ENCODE measurements at regions not wholly inside any gene's neighbourhood (a gene's known extent, or its start where the extent isn't known, plus 50 kb on each side); places are given as distances from the start of the nearest gene placed in this dataset.

DNA sequence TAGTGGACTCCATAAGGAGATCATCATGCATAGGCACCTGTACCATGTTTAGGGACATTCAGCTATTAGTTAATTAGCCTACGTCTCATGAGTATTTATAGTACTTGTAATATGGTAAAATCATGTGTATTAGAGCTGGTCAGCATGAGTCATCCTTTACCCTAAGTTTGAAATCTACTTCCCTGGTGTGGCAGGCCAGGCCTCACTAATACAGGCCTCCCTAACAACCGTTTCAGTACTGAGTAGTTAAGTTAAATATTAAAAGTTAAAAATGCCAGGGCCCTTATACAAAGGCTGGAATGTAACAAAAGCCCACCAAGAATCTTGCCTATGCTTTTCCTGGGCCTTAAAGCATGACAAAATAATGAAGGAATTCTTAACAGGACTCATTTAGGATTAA lies 356.3 kb upstream of the DPYD start:
- no peak for DNase-seq

GRCh38 chr1:98276514-98276913 lies 355.7 kb upstream of the DPYD start:
- no peak for DNase-seq

GRCh38 chr1:98268316-98268715 lies 347.5 kb upstream of the DPYD start:
- no peak for DNase-seq

- DNase-seq, result no peak
Measured at GRCh38 chr1:98267423-98267822, 346.6 kb upstream of the DPYD start.

DNA sequence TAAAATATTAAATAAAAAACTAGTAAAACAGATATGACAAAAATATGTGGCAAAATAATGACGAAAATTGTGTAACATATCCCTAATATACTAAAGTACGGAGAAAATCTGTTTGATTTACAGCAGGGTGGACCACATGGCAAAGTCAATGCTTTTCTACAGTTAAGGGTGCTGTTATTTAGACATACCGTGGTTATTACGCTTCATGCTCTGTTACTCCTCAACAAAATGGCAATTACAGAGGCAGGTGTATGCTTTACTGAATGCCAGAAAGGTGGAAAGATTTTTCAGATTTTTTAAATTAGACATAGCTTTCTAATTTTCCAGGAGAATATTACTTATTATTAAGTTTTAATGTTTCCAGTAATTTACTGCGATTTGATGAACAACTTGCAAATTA lies 343.9 kb upstream of the DPYD start:
- no peak for DNase-seq

- no peak for DNase-seq
Measured at GRCh38 chr1:98260839-98261238, 340.0 kb upstream of the DPYD start.

- no peak for DNase-seq
Measured at GRCh38 chr1:98260412-98260811, 339.6 kb upstream of the DPYD start.

DNA sequence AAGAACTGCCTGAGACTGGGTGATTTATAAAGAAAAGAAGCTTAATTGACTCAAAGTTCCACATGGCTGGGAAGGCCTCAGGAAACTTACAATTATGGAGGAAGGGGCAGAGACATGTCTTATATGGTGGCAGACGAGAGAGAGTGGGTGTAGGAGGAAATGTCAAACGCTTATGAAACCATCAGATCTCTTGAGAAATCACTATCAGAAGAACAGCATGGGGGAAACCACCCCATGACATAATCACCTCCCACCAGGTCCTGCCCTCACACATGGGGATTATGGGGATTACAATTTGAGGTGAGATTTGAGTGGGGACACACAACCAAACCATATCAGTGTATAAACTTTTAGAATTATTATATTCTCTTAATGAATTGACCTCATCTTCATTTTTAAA lies 335.9 kb upstream of the DPYD start:
- DNase-seq, result no peak

DNA sequence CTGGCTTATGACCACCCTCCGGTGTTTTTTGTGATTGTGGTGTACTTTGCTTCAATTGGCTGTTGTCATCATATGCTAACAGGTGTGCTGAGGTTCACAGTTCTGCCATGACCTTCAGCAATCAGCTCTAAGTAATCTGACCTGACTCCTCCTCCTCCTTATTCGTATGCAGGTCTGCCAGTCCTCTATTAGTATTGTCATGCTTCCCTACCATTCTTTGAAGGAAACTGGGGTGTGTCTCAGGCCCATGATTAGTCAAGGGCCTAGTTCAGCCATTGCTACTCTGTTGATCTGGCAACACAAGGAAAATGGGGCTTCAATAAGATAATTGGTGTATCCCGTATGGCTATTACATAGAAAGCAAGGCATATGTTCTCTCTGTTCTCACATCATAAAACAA lies 332.3 kb upstream of the DPYD start:
- DNase-seq, result no peak

DNA sequence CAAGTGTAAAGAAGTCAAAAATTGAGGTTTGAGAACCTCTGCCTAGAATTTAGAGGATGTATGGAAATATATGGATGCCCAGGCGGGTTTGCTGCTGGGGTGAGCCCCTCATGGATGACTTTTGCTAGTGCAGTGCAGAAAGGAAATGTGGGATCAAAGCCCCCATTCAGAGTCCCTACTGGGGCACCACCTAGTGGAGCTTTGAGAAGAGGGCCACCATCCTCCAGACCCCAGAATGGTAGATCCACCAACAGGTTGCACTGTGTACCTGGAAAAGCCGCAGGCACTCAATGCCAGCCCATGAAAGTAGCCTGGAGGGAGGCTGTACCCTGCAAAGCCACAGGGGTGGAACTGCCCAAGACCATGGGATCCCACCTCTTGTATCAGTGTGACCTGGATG lies 330.7 kb upstream of the DPYD start:
- DNase-seq, result no peak

- no peak for DNase-seq
Measured at GRCh38 chr1:98232678-98233077, 311.8 kb upstream of the DPYD start.

DNA sequence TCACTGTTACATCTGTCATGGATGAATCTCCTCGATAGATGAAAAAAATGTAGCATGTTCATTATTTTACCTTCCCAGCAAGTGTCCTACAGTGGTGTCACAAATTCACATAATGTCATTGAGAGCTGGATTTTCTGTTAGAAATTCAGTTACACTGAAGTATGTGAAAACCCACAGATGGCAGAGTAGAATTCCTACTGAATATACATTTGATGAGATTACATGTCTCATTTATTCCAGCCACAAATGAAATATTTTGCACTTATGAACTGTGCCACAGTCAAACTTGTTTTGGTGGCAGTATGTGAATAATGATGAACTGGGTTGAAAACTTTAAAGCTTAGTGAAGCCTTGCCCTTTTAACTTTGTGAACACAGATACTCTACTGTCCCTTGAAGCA lies 301.9 kb upstream of the DPYD start:
- no peak for DNase-seq

DNA sequence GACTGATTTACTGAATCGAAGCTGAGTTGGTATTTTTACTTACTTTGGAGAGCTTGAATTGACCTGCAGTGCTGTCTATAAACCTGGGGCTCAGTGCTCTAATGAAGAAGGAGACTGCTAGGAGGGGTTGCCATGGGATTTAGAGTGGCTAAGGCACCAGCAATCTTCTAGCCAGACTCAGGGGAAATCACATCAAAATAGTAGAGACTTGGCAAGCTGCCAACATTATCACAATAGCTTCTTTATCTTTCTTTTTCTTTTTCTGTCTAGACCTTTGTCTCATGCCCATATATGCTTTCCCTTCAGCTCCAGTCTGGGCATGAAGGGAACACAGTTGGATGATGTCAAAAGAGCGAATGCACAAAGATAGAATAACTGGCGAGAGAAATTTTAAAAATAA lies 301.1 kb upstream of the DPYD start:
- DNase-seq, result no peak

GRCh38 chr1:98217601-98218000 lies 296.8 kb upstream of the DPYD start:
- no peak for DNase-seq

DNA sequence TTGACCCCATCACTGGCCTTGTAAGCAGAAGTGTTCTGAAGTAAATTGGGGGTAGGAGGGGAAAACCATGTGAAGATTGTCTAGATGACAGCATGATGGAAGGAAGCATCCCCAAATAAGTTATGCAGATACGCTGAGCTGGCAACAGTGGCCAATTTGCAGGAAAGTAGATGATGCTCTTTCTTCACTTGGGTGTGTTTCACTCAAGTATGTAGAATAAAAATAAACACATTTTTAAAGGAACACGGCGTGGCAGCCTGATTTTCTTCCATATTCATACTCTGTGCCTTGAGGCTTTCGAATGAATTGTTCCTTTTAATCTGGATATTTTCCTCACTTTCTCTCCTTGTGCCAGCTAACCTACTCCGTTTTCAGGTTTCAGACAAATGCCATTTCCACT lies 295.5 kb upstream of the DPYD start:
- no peak for DNase-seq

DNA sequence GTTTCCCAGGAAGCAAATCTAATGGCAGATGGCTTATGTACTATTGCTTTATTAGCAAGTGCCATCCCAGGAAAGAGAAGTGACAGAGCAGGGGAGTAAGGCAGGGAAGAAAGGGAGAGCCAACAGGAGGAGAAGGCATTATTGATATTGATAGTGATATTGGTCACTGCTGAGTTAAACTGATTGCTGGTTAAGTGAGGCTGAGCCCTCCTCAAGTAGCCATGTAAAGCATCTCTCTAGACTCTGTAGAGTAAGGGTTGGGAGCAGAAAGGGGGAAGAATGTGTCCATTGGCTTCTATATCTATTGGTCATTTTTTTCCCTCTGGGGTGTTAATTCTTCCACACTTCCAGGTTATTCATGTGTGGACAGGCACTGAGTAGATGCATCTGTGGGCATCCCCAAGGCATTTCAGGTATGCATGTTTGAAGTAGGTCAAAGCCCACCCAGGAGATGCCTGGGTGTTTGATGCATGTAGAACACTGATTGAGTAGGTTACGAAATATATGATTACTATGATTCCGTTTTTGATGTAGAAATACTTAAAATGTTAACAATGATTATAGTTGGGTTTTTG lies 290.5 kb upstream of the DPYD start:
- DNase-seq, result no peak

DNA sequence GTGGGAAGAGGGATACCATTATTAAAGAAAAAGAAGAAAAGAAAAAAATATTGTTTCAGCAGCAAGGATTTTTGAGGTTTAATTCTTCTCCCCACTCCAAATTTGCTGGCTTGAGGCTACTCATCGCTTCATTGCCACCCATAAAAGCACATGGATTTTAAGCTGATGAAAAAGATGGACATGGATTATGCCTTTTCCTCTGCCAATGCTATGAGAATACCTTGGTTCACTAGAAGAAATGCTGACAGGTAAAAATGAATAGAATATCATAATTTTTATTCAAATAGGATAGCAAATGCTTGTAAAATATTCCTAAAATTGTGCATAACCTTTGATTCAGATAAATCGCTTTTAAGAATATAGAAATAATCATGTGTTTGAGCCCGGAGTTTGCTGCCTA lies 289.7 kb upstream of the DPYD start:
- DNase-seq, result no peak

GRCh38 chr1:98210064-98210463 lies 289.2 kb upstream of the DPYD start:
- DNase-seq, result no peak

DNA sequence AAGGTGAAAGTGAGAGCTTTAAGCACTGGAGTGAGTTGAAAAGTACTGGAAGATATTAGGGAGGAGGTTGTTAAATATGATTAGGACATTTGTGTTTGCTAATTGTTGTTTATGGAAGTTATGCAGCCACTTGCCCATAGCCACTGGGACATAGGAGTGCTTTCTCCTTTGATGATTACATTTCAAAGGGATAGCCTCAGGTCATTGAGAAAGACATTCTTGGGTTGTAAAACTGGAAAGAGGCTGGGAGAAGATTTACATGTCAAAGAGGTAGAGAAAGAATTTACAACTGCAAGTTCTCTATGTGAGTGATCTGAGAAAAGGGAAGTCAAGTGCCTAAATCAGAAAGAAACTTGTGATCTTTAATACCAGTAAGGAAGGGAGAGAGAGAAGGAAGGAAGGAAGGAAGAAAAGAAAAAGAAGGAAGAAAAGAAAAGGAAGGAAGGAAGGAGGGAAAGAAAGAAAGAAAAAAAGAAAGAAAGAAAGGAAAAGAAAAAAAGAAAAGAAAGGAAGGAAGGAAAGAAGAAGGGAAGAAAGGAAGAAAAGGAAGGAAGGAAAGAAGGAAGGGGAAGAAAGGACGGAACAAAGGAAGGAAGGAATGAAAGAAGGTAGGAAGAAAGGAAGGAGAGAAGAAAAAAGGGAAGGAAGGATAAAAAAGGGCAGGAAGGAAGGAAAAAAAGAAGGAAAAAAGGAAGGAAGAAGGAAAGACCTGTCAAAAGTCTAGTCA lies 284.6 kb upstream of the DPYD start:
- DNase-seq, result no peak

GRCh38 chr1:98203466-98203865 lies 282.6 kb upstream of the DPYD start:
- no peak for DNase-seq

- no peak for DNase-seq
Measured at GRCh38 chr1:98201666-98202081, 280.8 kb upstream of the DPYD start.

- no peak for DNase-seq
Measured at GRCh38 chr1:98197356-98197755, 276.5 kb upstream of the DPYD start.

GRCh38 chr1:98196012-98196411 lies 275.2 kb upstream of the DPYD start:
- DNase-seq, result no peak

DNA sequence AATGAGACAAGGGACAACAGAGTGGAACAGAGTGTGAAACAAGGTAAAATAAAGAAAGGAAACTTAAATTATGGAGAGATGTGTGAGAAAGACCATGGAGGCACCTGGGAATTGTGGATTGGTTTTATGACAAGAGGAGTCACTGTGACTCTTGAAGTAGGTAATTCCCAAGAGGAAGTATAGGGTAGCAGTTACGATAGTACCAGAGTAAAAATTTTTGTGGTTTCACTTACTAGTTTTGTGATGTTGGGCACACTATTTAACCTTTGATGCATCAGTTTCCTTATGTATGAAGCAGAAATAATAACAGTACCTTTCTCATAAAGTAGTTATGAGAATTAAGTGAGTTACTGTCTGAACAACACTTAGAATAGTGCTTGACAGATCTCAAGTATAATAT lies 267.9 kb upstream of the DPYD start:
- no peak for DNase-seq

GRCh38 chr1:98184856-98185255 lies 264.0 kb upstream of the DPYD start:
- no peak for DNase-seq
